Right lobe of liver (tissue), 6 donors: ENCODE measurements at regions not wholly inside any gene's neighbourhood (a gene's known extent, or its start where the extent isn't known, plus 50 kb on each side); places are given as distances from the start of the nearest gene placed in this dataset.
A peak's percentile ranks its signal among the peaks of the same experiment; 100 is the strongest.

ENCODE experiments used
- ATAC-seq, 4 donors: fragments of 200-7000 bp; cut with Tn5 transposase; one replicate each; pipeline ENCODE4 v1.9.1; 2020; ENCODE audit warnings: mild to moderate bottlenecking in 4 of 4, moderate library complexity in 4 of 4
- DNase-seq, 3 donors: peaks; one replicate each; pipeline ENCODE4 v3.0.0-alpha.2; 2020
- H3K27ac ChIP-seq, 3 donors: fragments of 200-600 bp; one replicate each; pipeline ENCODE4 v1.8.0; 2022
- H3K27me3 ChIP-seq, 2 donors: fragments of 200-600 bp; one replicate each; pipeline ENCODE4 v1.8.0; 2022
- H3K36me3 ChIP-seq, 4 donors: fragments of 200-600 bp; sonication (generic) in 1 of 4; one replicate each; pipeline versions ENCODE4 v1.5.1 to v1.8.0; 2017 to 2022; ENCODE audit warnings: control low read depth in 1 of 4
- H3K4me1 ChIP-seq, 4 donors: fragments of 200-600 bp; sonication (generic) in 1 of 4; one replicate each; pipeline versions ENCODE4 v1.5.1 to v1.8.0; 2017 to 2022; ENCODE audit warnings: control low read depth in 1 of 4
- H3K4me3 ChIP-seq, 3 donors: fragments of 200-600 bp; one replicate each; pipeline ENCODE4 v1.8.0; 2022
- H3K9me3 ChIP-seq, 4 donors: fragments of 200-600 bp; sonication (generic) in 1 of 4; one replicate each; pipeline versions ENCODE4 v1.5.1 to v1.8.0; 2017 to 2022; ENCODE audit warnings: control low read depth in 1 of 4
- POLR2A ChIP-seq: fragments of 450-650 bp; IDR thresholded peaks from one replicate; pipeline ENCODE4 v1.6.1; 2017; ENCODE audit warnings: antibody characterized with exemption, mild to moderate bottlenecking
- WGBS: methylation state at CpG from one replicate; pipeline ENCODE4 v1.1.6; 2018; ENCODE audit warnings: low coverage, low lambda C conversion rate; ENCODE audit not compliant: insufficient coverage; ENCODE audit errors: missing lambda C conversion rate; 5-methylcytosine and 5-hydroxymethylcytosine counted together
- intact Hi-C, 2 donors: fragments of 100-400 bp; cut with DNase I; formaldehyde crosslinking; loops; one replicate each; pipeline versions ENCODE4 v1.11.2 to v1.14.1; 2022
- TF ChIP-seq, protein P1 (sequence below), 4 donors: fragments of 200-600 bp in 3 of 4; fragments of 450-650 bp in 1 of 4; IDR thresholded peaks; one replicate each; pipeline versions ENCODE4 v1.5.1 to v1.8.0; 2016 to 2022; ENCODE audit warnings: antibody characterized with exemption in 4 of 4, mild to moderate bottlenecking in 2 of 4
- donor health status: DM: no; HTN: yes; CAD: no.
- donor health status: DM: no; HTN: no; CAD: no.
- donor health status: DM: no; HTN: no; CAD: no.
- donor health status: DM: no; HTN: yes; CAD: no.
- donor health status: DM: no; HTN: yes; CAD: no.

DNA sequence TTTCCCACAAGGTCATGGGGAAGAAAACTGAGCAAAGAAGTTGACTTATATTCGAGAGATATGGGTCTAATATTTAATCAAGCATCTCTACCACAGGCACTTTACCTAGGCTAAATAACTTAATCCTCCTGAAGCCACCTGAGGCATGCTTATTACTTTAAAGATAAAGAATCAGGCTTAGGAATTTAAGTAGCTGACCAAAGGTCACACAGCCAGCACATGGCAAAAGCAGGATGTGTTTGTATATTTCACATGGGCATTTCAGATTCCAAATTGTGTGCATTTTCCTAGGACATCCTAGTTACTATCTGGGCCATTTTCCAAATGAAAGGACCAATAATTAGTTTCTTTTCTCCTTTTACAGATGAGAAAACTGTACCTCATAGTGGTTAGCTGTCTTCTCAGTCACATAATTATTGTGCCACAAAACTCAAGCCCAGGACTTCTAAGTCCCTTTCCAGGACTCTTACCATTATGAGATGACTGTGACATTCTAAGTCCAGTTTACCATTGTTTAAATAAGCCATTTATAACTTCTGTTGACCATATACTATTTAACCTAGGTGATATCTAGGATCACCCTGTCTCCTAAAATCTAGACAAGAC is 112.1 kb upstream of the ZC3H12C start:
- no peak for DNase-seq
- no peak for ATAC-seq
- TF ChIP-seq, protein P1, sequence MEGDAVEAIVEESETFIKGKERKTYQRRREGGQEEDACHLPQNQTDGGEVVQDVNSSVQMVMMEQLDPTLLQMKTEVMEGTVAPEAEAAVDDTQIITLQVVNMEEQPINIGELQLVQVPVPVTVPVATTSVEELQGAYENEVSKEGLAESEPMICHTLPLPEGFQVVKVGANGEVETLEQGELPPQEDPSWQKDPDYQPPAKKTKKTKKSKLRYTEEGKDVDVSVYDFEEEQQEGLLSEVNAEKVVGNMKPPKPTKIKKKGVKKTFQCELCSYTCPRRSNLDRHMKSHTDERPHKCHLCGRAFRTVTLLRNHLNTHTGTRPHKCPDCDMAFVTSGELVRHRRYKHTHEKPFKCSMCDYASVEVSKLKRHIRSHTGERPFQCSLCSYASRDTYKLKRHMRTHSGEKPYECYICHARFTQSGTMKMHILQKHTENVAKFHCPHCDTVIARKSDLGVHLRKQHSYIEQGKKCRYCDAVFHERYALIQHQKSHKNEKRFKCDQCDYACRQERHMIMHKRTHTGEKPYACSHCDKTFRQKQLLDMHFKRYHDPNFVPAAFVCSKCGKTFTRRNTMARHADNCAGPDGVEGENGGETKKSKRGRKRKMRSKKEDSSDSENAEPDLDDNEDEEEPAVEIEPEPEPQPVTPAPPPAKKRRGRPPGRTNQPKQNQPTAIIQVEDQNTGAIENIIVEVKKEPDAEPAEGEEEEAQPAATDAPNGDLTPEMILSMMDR (IDR thresholded peaks at IDR 0.05), result no peak
- TF ChIP-seq POLR2A, result no peak
- WGBS, result 69% methylated on average over 1 of the region's 1 CpG
- H3K4me1 ChIP-seq, result no peaks in the 10 kb centered on the region
- no peak overlapping the region for H3K4me3 ChIP-seq
- H3K27ac ChIP-seq, result no peak overlapping the region
- intact Hi-C loops, result no loop called here
- no peaks in the 10 kb centered on the region for H3K36me3 ChIP-seq
- no peaks in the 10 kb centered on the region for H3K9me3 ChIP-seq
- H3K27me3 ChIP-seq, result no peaks in the 10 kb centered on the region

DNA sequence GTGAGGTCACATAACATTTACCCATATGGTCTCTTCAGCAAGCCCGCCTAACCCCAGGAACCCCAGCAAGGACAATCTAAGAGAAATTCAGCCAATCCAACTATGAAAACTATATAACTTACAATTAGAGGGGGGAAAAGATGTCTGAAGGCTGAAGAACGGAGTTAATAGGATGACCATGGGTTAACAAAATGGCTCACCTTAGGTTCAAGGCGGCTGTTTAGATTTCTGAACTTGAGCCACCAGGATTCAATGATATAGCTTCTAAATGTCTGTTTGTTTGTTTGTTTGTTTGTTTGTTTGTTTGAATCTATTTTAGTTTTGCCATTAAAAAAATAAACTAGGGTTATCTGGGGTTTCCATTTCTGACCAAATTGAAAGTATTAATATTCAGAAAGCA is 109.8 kb upstream of the ZC3H12C start:
- TF ChIP-seq, protein P1 (IDR thresholded peaks at IDR 0.05), result no peak
- no peak for TF ChIP-seq POLR2A
- 89% methylated on average over 3 of the region's 3 CpGs for WGBS
- Histone ChIP-seq H3K4me3 (no peak overlapping the region), H3K27ac (no peak overlapping the region), H3K4me1 (no peaks in the 10 kb centered on the region), H3K27me3 (no peaks in the 10 kb centered on the region), H3K36me3 (no peaks in the 10 kb centered on the region), H3K9me3 (no peaks in the 10 kb centered on the region)
- DNase-seq (no peak), ATAC-seq (no peak)
- intact Hi-C loops, result no loop called here

DNA sequence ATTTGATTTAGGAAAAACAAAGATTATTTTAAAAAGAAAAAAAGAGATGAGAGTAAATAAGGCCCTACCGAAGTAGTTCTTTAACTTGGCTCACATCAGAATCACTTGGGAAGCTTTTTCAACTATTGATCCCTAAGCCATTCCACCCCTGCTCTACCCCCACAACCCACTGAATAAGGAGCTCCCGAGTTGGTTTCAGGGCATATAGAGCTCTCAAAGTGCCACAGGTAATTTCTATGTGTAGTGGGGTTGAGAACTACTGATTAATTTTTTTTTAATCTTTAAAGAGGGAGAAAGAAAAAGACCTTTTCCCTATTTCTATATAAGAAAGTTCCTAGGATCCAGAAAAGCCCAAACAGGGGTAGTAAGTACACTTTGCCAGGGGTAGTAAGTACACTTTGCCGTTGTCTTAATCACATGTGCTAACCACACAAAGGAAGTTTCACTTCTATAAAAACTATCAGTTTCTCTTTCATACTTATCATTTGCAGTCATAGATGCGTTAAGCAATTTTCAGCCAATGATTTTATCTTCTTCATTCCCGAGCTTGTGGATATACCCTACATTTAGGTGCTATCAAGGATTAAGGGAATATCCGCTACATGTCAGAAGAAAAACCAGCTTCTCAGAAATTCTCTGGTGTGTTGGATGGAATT is 108.4 kb upstream of the ZC3H12C start:
- TF ChIP-seq, protein P1 (IDR thresholded peaks at IDR 0.05), result no peak
- TF ChIP-seq POLR2A, result no peak
- no peak overlapping the region for H3K4me3 ChIP-seq
- no peaks in the 10 kb centered on the region for H3K27me3 ChIP-seq
- WGBS, result 52% methylated on average over 6 of the region's 6 CpGs
- no peaks in the 10 kb centered on the region for H3K9me3 ChIP-seq
- intact Hi-C loops, result no loop called here
- no peaks in the 10 kb centered on the region for H3K36me3 ChIP-seq
- H3K4me1 ChIP-seq, result no peaks in the 10 kb centered on the region
- peak in 3 of 4 donors; percentile 34 to 64 (median 60) for ATAC-seq
- no peak for DNase-seq
- no peak overlapping the region for H3K27ac ChIP-seq

DNA sequence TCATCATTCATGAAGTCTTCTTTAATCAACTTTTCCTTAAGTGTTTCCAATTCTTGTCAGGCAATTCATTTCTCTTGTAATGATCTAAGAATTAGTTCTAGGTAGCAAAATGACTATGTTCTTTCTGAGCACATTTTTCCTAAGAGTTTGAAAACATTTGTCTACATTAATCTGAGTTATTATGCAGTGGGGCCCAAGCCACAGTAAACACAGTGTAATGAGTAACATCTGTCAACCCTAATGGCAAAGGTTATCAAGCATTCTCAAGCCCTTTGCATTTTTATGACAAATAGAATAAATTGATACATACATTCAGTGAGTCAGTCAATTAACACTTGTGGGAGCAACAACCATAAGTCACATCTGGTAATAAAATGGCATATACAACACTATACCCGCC is 106.7 kb upstream of the ZC3H12C start:
- Histone ChIP-seq H3K4me3 (no peak overlapping the region), H3K36me3 (no peaks in the 10 kb centered on the region), H3K4me1 (no peaks in the 10 kb centered on the region), H3K27ac (no peak overlapping the region), H3K27me3 (no peaks in the 10 kb centered on the region), H3K9me3 (no peaks in the 10 kb centered on the region)
- 44% methylated on average over 1 of the region's 1 CpG for WGBS
- TF ChIP-seq, protein P1 (IDR thresholded peaks at IDR 0.05), result no peak
- TF ChIP-seq POLR2A, result no peak
- DNase-seq, result no peak
- intact Hi-C loops, result no loop called here
- ATAC-seq, result no peak
